Dermis microvascular lymphatic vessel endothelial cell (primary cell): ENCODE measurements at regions not wholly inside any gene's neighbourhood (a gene's known extent, or its start where the extent isn't known, plus 50 kb on each side); places are given as distances from the start of the nearest gene placed in this dataset.

Source experiments
- DNase-seq, 2 donors: peaks; one replicate each; pipeline versions ENCODE4 v3.0.0 to v3.0.0-alpha.2; 2010; ENCODE audit warnings: low read depth in 2 of 2

- DNase-seq = no peak
Measured at GRCh38 chr1:106526650-106527049, 529.8 kb upstream of the PRMT6 start.

- no peak for DNase-seq
Measured at GRCh38 chr1:106534612-106535011, 521.9 kb upstream of the PRMT6 start.

- DNase-seq = no peak
Measured at GRCh38 chr1:106536741-106537140, 519.7 kb upstream of the PRMT6 start.

- DNase-seq = no peak
Measured at GRCh38 chr1:106548726-106549125, 507.7 kb upstream of the PRMT6 start.

- DNase-seq = no peak
Measured at GRCh38 chr1:106554294-106554693, 502.2 kb upstream of the PRMT6 start.

- DNase-seq = no peak
Measured at GRCh38 chr1:106555571-106555970, 500.9 kb upstream of the PRMT6 start.

- DNase-seq = no peak
Measured at GRCh38 chr1:106564192-106564591, 492.3 kb upstream of the PRMT6 start.

GRCh38 chr1:106568201-106568974 is 488.1 kb upstream of the PRMT6 start:
- no peak for DNase-seq

GRCh38 chr1:106571109-106571508 is 485.4 kb upstream of the PRMT6 start:
- DNase-seq = no peak

GRCh38 chr1:106584107-106584506 is 472.4 kb upstream of the PRMT6 start:
- DNase-seq = no peak

- no peak for DNase-seq
Measured at GRCh38 chr1:106584676-106585075, 471.8 kb upstream of the PRMT6 start.

GRCh38 chr1:106600626-106601025 is 455.8 kb upstream of the PRMT6 start:
- DNase-seq = no peak

GRCh38 chr1:106603616-106604015 is 452.9 kb upstream of the PRMT6 start:
- no peak for DNase-seq

- no peak for DNase-seq
Measured at GRCh38 chr1:106608841-106609240, 447.6 kb upstream of the PRMT6 start.

- no peak for DNase-seq
Measured at GRCh38 chr1:106613068-106613467, 443.4 kb upstream of the PRMT6 start.

- DNase-seq = no peak
Measured at GRCh38 chr1:106613861-106614260, 442.6 kb upstream of the PRMT6 start.

GRCh38 chr1:106615473-106615872 is 441.0 kb upstream of the PRMT6 start:
- DNase-seq = no peak

- DNase-seq = no peak
Measured at GRCh38 chr1:106619080-106619826, 437.2 kb upstream of the PRMT6 start.

- DNase-seq = no peak
Measured at GRCh38 chr1:106619827-106620134, 436.7 kb upstream of the PRMT6 start.

GRCh38 chr1:106620521-106620954 is 435.9 kb upstream of the PRMT6 start:
- DNase-seq = no peak

- no peak for DNase-seq
Measured at GRCh38 chr1:106621853-106622252, 434.6 kb upstream of the PRMT6 start.

GRCh38 chr1:106637566-106637965 is 418.9 kb upstream of the PRMT6 start:
- DNase-seq = no peak

GRCh38 chr1:106646261-106646784 is 410.2 kb upstream of the PRMT6 start:
- no peak for DNase-seq
